ENCODE measurements at regions not wholly inside any gene's neighbourhood (a gene's known extent, or its start where the extent isn't known, plus 50 kb on each side); places are given as distances from the start of the nearest gene placed in this dataset.

GRCh38 chr17:22454070-22454999 is 762.0 kb downstream of the KCNJ18 start:
- DNase-seq (ENCODE audit: low read depth), result no peak
- H3K4me3 ChIP-seq (replicated peaks; ENCODE audit: low read depth, low read length), result no peak overlapping the region
- TF ChIP-seq CTCF (IDR thresholded peaks at IDR 0.05; ENCODE audit: low read length, missing control alignments), result no peak

- DNase-seq (ENCODE audit: low read depth), result no peak
- TF ChIP-seq CTCF (IDR thresholded peaks at IDR 0.05; ENCODE audit: low read length, missing control alignments), result no peak
- no peak overlapping the region for H3K4me3 ChIP-seq (replicated peaks; ENCODE audit: low read depth, low read length)
Measured at GRCh38 chr17:22459331-22459952, 767.1 kb downstream of the KCNJ18 start.

GRCh38 chr17:22459953-22460350 is 767.6 kb downstream of the KCNJ18 start:
- TF ChIP-seq CTCF (IDR thresholded peaks at IDR 0.05; ENCODE audit: low read length, missing control alignments), result no peak
- no peak overlapping the region for H3K4me3 ChIP-seq (replicated peaks; ENCODE audit: low read depth, low read length)
- DNase-seq (ENCODE audit: low read depth), result no peak

GRCh38 chr17:22460461-22461063 is 768.2 kb downstream of the KCNJ18 start:
- no peak for DNase-seq (ENCODE audit: low read depth)
- TF ChIP-seq CTCF (IDR thresholded peaks at IDR 0.05; ENCODE audit: low read length, missing control alignments), result no peak
- H3K4me3 ChIP-seq (replicated peaks; ENCODE audit: low read depth, low read length), result no peak overlapping the region

- DNase-seq (ENCODE audit: low read depth), result no peak
Measured at GRCh38 chr17:22461460-22462145, 769.3 kb downstream of the KCNJ18 start.

More at GRCh38 chr17:22461460-22462145, 769.3 kb downstream of the KCNJ18 start:
- no peak overlapping the region for H3K4me3 ChIP-seq (replicated peaks; ENCODE audit: low read depth, low read length)
- TF ChIP-seq CTCF (IDR thresholded peaks at IDR 0.05; ENCODE audit: low read length, missing control alignments), result no peak

All from fibroblast of pulmonary artery (primary cell).